Caco-2 (cell line): ENCODE measurements at regions not wholly inside any gene's neighbourhood (a gene's known extent, or its start where the extent isn't known, plus 50 kb on each side); places are given as distances from the start of the nearest gene placed in this dataset.

Experiments used
- BruUV-seq: library from RNA; stranded (reverse); fragments of 400-500 nt; replicated peaks from 2 replicates; lab custom pipeline; 2021; lab: Mats Ljungman, UMichigan
- CTCF ChIA-PET: fragments of 300-600 bp; sonication (Branson Sonifier 250); formaldehyde crosslinking; loops from one replicate; lab custom pipeline; 2022; ENCODE audit warnings: antibody characterized with exemption; lab: Charles Lee
- POLR2A ChIA-PET: fragments of 300-600 bp; sonication (Branson Sonifier 250); formaldehyde crosslinking; loops from one replicate; lab custom pipeline; 2022; ENCODE audit warnings: antibody characterized with exemption; lab: Charles Lee
- DNase-seq, 2 experiments: peaks; one replicate each; pipeline versions ENCODE4 v3.0.0 to v3.0.0-alpha.2; 2020 to 2022
- H3K27me3 ChIP-seq: replicated peaks from 2 replicates; pipeline ENCODE4 v1.6.0; 2011; ENCODE audit warnings: low read length; ENCODE audit not compliant: control insufficient read depth, insufficient read depth
- H3K36me3 ChIP-seq: 2 replicates; pipeline ENCODE4 v1.5.1; 2011; ENCODE audit warnings: low read length; ENCODE audit not compliant: control insufficient read depth, insufficient read depth
- H3K4me1 ChIP-seq: fragments of 250-450 bp; sonication (Bioruptor Pico); 2 replicates; pipeline ENCODE4 v1.5.1; 2020; ENCODE audit warnings: mild to moderate bottlenecking
- H3K4me3 ChIP-seq: 2 replicates; pipeline ENCODE4 v1.5.1; 2011; ENCODE audit warnings: low read depth, mild to moderate bottlenecking, control low read depth, low read length
- H3K9me3 ChIP-seq: fragments of 250-450 bp; sonication (Bioruptor Pico); 2 replicates; pipeline ENCODE4 v1.5.1; 2020; ENCODE audit warnings: mild to moderate bottlenecking, moderate library complexity
- H3K27ac Mint-ChIP-seq: one replicate; pipeline ENCODE4 v1.8.0; 2022; ENCODE audit warnings: mixed read lengths; ENCODE audit not compliant: unreplicated experiment
- H3K27me3 Mint-ChIP-seq: one replicate; pipeline ENCODE4 v1.8.0; 2022; ENCODE audit warnings: mixed read lengths; ENCODE audit not compliant: insufficient read depth, unreplicated experiment
- H3K36me3 Mint-ChIP-seq: one replicate; pipeline ENCODE4 v1.8.0; 2022; ENCODE audit warnings: mild to moderate bottlenecking, mixed read lengths; ENCODE audit not compliant: insufficient read depth, unreplicated experiment
- H3K4me1 Mint-ChIP-seq: one replicate; pipeline ENCODE4 v1.8.0; 2022; ENCODE audit warnings: low read depth, mixed read lengths; ENCODE audit not compliant: unreplicated experiment
- H3K4me3 Mint-ChIP-seq: one replicate; pipeline ENCODE4 v1.8.0; 2022; ENCODE audit warnings: mild to moderate bottlenecking, moderate library complexity, mixed read lengths; ENCODE audit not compliant: unreplicated experiment
- H3K9me3 Mint-ChIP-seq: one replicate; pipeline ENCODE4 v1.8.0; 2022; ENCODE audit warnings: mixed read lengths; ENCODE audit not compliant: unreplicated experiment
- CTCF ChIP-seq, 2 experiments: fragments of 200-600 bp in 1 of 2; IDR thresholded peaks; 1 replicate in 1 of 2; 2 replicates in 1 of 2; pipeline versions ENCODE4 v1.5.1 to v1.8.0; 2011 to 2022; ENCODE audit warnings: antibody characterized with exemption in 1 of 2, control low read depth in 1 of 2, inconsistent platforms in 1 of 2, low read depth in 1 of 2, low read length in 1 of 2, mild to moderate bottlenecking in 1 of 2, moderate library complexity in 1 of 2; ENCODE audit not compliant: insufficient read depth in 1 of 2, severe bottlenecking in 1 of 2, unreplicated experiment in 1 of 2
- intact Hi-C: fragments of 100-400 bp; cut with micrococcal nuclease; formaldehyde crosslinking; loops from one replicate; pipeline ENCODE4 v1.10.0; 2022; ENCODE audit not compliant: unreplicated experiment

- no peak overlapping the region for H3K27ac Mint-ChIP-seq
- intact Hi-C loops = no loop called here
- H3K27me3 Mint-ChIP-seq = peaks cover 2% of the 10 kb centered on the region
- Histone ChIP-seq H3K27me3 (no peaks in the 10 kb centered on the region), H3K9me3 (no peaks in the 10 kb centered on the region), H3K4me3 (no peak overlapping the region), H3K4me1 (no peaks in the 10 kb centered on the region), H3K36me3 (no peaks in the 10 kb centered on the region)
- BruUV-seq = no TSS peak
- H3K9me3 Mint-ChIP-seq = no peaks in the 10 kb centered on the region
- no peaks in the 10 kb centered on the region for H3K4me1 Mint-ChIP-seq
- POLR2A ChIA-PET = no interaction called here
- TF ChIP-seq CTCF (IDR thresholded peaks at IDR 0.05; ENCODE audit: insufficient read depth in 1 of 2, low read depth in 1 of 2, low read length in 1 of 2, severe bottlenecking in 1 of 2, unreplicated experiment in 1 of 2) = no peak
- CTCF ChIA-PET = no interaction called here
- H3K4me3 Mint-ChIP-seq = no peak overlapping the region
- H3K36me3 Mint-ChIP-seq = no peaks in the 10 kb centered on the region
- DNase-seq = no peak
Observed at GRCh38 chr4:136931781-136932180, 600.5 kb downstream of the PCDH18 start.

- ChIA-PET POLR2A (no interaction called here), CTCF (no interaction called here)
- Histone ChIP-seq H3K9me3 (no peaks in the 10 kb centered on the region), H3K36me3 (no peaks in the 10 kb centered on the region), H3K4me1 (no peaks in the 10 kb centered on the region), H3K4me3 (no peak overlapping the region), H3K27me3 (no peaks in the 10 kb centered on the region)
- Mint-ChIP-seq H3K4me1 (no peaks in the 10 kb centered on the region), H3K4me3 (no peak overlapping the region), H3K9me3 (no peaks in the 10 kb centered on the region), H3K27ac (no peak overlapping the region), H3K27me3 (peaks cover 2% of the 10 kb centered on the region), H3K36me3 (no peaks in the 10 kb centered on the region)
- BruUV-seq = no TSS peak
- no peak for DNase-seq
- intact Hi-C loops = no loop called here
- TF ChIP-seq CTCF (IDR thresholded peaks at IDR 0.05; ENCODE audit: insufficient read depth in 1 of 2, low read depth in 1 of 2, low read length in 1 of 2, severe bottlenecking in 1 of 2, unreplicated experiment in 1 of 2) = no peak
Observed at GRCh38 chr4:136928957-136929411, 603.3 kb downstream of the PCDH18 start.

GRCh38 chr4:136927172-136927571 lies 605.1 kb downstream of the PCDH18 start:
- no peaks in the 10 kb centered on the region for H3K9me3 Mint-ChIP-seq
- H3K27me3 Mint-ChIP-seq = no peaks in the 10 kb centered on the region
- no peaks in the 10 kb centered on the region for H3K4me1 Mint-ChIP-seq
- H3K4me3 Mint-ChIP-seq = no peak overlapping the region
- TF ChIP-seq CTCF (IDR thresholded peaks at IDR 0.05; ENCODE audit: insufficient read depth in 1 of 2, low read depth in 1 of 2, low read length in 1 of 2, severe bottlenecking in 1 of 2, unreplicated experiment in 1 of 2) = no peak
- H3K9me3 ChIP-seq = no peaks in the 10 kb centered on the region
- ChIA-PET POLR2A (no interaction called here), CTCF (no interaction called here)
- H3K36me3 Mint-ChIP-seq = no peaks in the 10 kb centered on the region
- H3K27me3 ChIP-seq = no peaks in the 10 kb centered on the region
- intact Hi-C loops = no loop called here
- no peak for DNase-seq
- BruUV-seq = no TSS peak
- H3K27ac Mint-ChIP-seq = no peak overlapping the region
- no peaks in the 10 kb centered on the region for H3K36me3 ChIP-seq
- H3K4me3 ChIP-seq = no peak overlapping the region
- H3K4me1 ChIP-seq = no peaks in the 10 kb centered on the region
